ENCODE measurements at regions not wholly inside any gene's neighbourhood (a gene's known extent, or its start where the extent isn't known, plus 50 kb on each side); places are given as distances from the start of the nearest gene placed in this dataset.

DNA sequence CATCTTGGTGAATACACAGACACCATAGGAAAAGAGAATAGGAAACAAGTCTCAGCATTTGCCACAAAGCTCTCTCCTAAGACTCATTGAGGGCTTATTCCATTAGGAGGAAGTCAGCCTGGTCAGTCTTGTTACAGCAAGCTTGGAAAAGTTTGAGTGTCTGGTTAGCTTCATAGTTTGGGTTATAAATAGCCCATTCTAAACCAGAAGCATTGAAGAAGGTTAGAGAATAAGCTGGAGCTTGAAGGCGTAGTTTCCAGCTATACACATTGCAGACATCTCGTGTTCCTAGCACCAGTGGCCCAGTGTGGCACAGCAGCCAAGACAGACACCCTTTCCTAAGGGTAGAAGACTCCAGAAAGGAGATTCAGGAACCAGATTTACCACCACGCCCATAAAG is 168.8 kb upstream of the RBM19 start:
- no peaks in the 10 kb centered on the region for H3K79me2 ChIP-seq (ENCODE audit: insufficient read depth, low read depth)
- H3K4me2 ChIP-seq: no peak overlapping the region
- no peak overlapping the region for H2AFZ ChIP-seq (ENCODE audit: low read depth)
- TF ChIP-seq, protein P1, sequence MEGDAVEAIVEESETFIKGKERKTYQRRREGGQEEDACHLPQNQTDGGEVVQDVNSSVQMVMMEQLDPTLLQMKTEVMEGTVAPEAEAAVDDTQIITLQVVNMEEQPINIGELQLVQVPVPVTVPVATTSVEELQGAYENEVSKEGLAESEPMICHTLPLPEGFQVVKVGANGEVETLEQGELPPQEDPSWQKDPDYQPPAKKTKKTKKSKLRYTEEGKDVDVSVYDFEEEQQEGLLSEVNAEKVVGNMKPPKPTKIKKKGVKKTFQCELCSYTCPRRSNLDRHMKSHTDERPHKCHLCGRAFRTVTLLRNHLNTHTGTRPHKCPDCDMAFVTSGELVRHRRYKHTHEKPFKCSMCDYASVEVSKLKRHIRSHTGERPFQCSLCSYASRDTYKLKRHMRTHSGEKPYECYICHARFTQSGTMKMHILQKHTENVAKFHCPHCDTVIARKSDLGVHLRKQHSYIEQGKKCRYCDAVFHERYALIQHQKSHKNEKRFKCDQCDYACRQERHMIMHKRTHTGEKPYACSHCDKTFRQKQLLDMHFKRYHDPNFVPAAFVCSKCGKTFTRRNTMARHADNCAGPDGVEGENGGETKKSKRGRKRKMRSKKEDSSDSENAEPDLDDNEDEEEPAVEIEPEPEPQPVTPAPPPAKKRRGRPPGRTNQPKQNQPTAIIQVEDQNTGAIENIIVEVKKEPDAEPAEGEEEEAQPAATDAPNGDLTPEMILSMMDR (conservative IDR thresholded peaks at IDR 0.05; ENCODE audit: low read depth, low read length): no peak
- H3K36me3 ChIP-seq (ENCODE audit: insufficient read depth): no peaks in the 10 kb centered on the region
- H4K20me1 ChIP-seq (ENCODE audit: insufficient read depth): no peaks in the 10 kb centered on the region
- H3K4me3 ChIP-seq (IDR thresholded peaks at IDR 0.05; ENCODE audit: insufficient read depth, low read depth, low read length): no peak overlapping the region
- H3K9ac ChIP-seq: no peak overlapping the region
- H3K27me3 ChIP-seq (ENCODE audit: insufficient read depth, low read depth): no peaks in the 10 kb centered on the region
- no peak overlapping the region for H3K27ac ChIP-seq
- no peaks in the 10 kb centered on the region for H3K4me1 ChIP-seq (ENCODE audit: low read depth, poor library complexity, severe bottlenecking)

DNA sequence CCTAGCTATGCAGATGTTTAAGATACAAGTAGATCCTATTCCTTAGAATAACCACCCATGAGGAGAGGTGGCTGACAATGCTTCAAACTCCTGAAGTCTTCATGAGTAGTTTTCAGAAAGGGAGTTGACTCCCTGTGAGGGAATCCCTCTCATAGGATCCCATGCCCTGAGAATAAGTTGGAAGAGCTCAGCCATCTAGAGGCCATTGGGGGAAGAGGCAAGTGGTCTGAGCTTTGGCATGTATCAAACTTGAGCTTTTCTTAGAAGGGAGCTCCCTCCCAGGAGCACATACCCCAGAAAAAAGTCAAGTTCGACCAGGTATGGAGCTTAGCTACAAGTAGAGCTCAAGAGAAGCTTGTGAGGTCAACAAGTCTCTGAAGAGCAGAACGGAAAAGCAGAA is 165.7 kb upstream of the RBM19 start:
- Histone ChIP-seq H3K27me3 (ENCODE audit: insufficient read depth, low read depth) (no peaks in the 10 kb centered on the region), H3K36me3 (ENCODE audit: insufficient read depth) (no peaks in the 10 kb centered on the region), H3K27ac (no peak overlapping the region), H3K79me2 (ENCODE audit: insufficient read depth, low read depth) (no peaks in the 10 kb centered on the region), H3K9ac (no peak overlapping the region), H3K4me2 (no peak overlapping the region), H3K4me1 (ENCODE audit: low read depth, poor library complexity, severe bottlenecking) (no peaks in the 10 kb centered on the region), H3K4me3 (IDR thresholded peaks at IDR 0.05; ENCODE audit: insufficient read depth, low read depth, low read length) (no peak overlapping the region), H2AFZ (ENCODE audit: low read depth) (no peak overlapping the region), H4K20me1 (ENCODE audit: insufficient read depth) (no peaks in the 10 kb centered on the region)
- TF ChIP-seq, protein P1 (conservative IDR thresholded peaks at IDR 0.05; ENCODE audit: low read depth, low read length): no peak

DNA sequence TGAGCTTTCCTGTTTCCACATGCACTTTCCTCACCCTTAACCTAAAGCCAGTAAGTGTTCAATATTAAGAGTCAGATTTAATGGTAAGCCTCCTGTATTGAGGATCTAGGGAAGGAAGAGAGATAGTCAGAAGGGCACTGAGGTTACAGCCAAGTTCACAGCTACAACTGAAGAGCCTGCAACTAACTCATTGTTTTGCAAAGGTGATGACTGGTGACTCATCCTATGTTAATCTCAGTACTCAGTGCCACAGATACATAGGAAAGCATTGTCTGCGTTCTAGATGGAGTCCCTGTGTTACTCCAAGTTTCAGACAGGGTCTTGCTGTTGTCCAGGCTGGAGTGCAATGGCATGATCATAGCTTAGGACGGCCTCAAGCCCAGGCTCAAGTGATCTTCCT is 157.0 kb upstream of the RBM19 start:
- no peak overlapping the region for H3K27ac ChIP-seq
- H3K4me2 ChIP-seq: no peak overlapping the region
- no peaks in the 10 kb centered on the region for H3K4me1 ChIP-seq (ENCODE audit: low read depth, poor library complexity, severe bottlenecking)
- H3K4me3 ChIP-seq (IDR thresholded peaks at IDR 0.05; ENCODE audit: insufficient read depth, low read depth, low read length): no peak overlapping the region
- no peaks in the 10 kb centered on the region for H3K36me3 ChIP-seq (ENCODE audit: insufficient read depth)
- H4K20me1 ChIP-seq (ENCODE audit: insufficient read depth): no peaks in the 10 kb centered on the region
- H3K9ac ChIP-seq: no peak overlapping the region
- TF ChIP-seq, protein P1 (conservative IDR thresholded peaks at IDR 0.05; ENCODE audit: low read depth, low read length): no peak
- no peaks in the 10 kb centered on the region for H3K27me3 ChIP-seq (ENCODE audit: insufficient read depth, low read depth)
- H2AFZ ChIP-seq (ENCODE audit: low read depth): no peak overlapping the region
- no peaks in the 10 kb centered on the region for H3K79me2 ChIP-seq (ENCODE audit: insufficient read depth, low read depth)

DNA sequence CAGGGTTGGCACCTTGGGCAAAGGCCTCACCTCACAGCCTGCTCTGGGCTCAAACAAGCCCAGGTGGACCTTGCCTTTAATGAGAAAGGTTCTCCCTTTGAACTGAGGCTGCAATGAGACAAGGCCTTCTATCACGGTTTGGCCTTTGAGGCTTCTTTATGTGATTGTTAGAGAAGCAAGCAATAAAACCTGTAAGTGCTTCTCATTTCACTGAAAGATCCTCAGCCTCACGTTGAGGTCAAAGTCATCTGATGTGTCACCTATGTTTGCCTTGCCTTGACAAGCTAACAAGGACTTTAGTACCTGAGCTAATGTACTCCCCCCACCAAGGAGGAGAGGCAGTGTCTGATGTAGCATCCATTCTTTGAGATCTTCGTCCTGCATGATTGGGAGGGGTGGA is 155.9 kb upstream of the RBM19 start:
- no peaks in the 10 kb centered on the region for H4K20me1 ChIP-seq (ENCODE audit: insufficient read depth)
- H3K27me3 ChIP-seq (ENCODE audit: insufficient read depth, low read depth): no peaks in the 10 kb centered on the region
- H3K36me3 ChIP-seq (ENCODE audit: insufficient read depth): no peaks in the 10 kb centered on the region
- H3K9ac ChIP-seq: no peak overlapping the region
- TF ChIP-seq, protein P1 (conservative IDR thresholded peaks at IDR 0.05; ENCODE audit: low read depth, low read length): no peak
- no peak overlapping the region for H3K4me3 ChIP-seq (IDR thresholded peaks at IDR 0.05; ENCODE audit: insufficient read depth, low read depth, low read length)
- no peaks in the 10 kb centered on the region for H3K4me1 ChIP-seq (ENCODE audit: low read depth, poor library complexity, severe bottlenecking)
- H3K4me2 ChIP-seq: no peak overlapping the region
- no peak overlapping the region for H2AFZ ChIP-seq (ENCODE audit: low read depth)
- H3K27ac ChIP-seq: no peak overlapping the region
- no peaks in the 10 kb centered on the region for H3K79me2 ChIP-seq (ENCODE audit: insufficient read depth, low read depth)

DNA sequence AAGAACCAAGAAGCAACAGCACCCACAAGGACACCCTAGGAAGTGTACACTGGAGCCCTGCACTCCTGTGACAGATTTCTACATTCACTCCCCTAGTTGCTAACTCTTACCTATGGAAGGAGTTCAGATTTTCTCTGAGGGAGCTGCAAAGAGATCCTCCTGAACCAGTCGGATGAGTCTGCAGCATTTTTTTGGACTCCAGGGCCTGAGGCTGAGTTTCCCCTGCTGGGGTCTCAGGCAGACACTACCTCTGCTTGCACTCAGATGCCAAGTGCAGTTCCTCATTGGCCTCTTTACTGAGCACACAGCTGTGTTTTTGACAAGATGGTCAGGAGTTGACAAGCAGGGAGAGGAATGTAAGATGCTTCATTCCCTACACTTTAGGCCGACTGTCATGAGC is 153.2 kb upstream of the RBM19 start:
- Histone ChIP-seq H3K27me3 (ENCODE audit: insufficient read depth, low read depth) (no peaks in the 10 kb centered on the region), H3K4me2 (no peak overlapping the region), H3K4me3 (IDR thresholded peaks at IDR 0.05; ENCODE audit: insufficient read depth, low read depth, low read length) (no peak overlapping the region), H2AFZ (ENCODE audit: low read depth) (no peak overlapping the region), H3K36me3 (ENCODE audit: insufficient read depth) (no peaks in the 10 kb centered on the region), H4K20me1 (ENCODE audit: insufficient read depth) (no peaks in the 10 kb centered on the region), H3K79me2 (ENCODE audit: insufficient read depth, low read depth) (no peaks in the 10 kb centered on the region), H3K27ac (no peak overlapping the region), H3K4me1 (ENCODE audit: low read depth, poor library complexity, severe bottlenecking) (no peaks in the 10 kb centered on the region), H3K9ac (no peak overlapping the region)
- TF ChIP-seq, protein P1 (conservative IDR thresholded peaks at IDR 0.05; ENCODE audit: low read depth, low read length): no peak

Measured in KMS-11 (cell line).